ENCODE measurements at regions not wholly inside any gene's neighbourhood (a gene's known extent, or its start where the extent isn't known, plus 50 kb on each side); places are given as distances from the start of the nearest gene placed in this dataset.

DNA sequence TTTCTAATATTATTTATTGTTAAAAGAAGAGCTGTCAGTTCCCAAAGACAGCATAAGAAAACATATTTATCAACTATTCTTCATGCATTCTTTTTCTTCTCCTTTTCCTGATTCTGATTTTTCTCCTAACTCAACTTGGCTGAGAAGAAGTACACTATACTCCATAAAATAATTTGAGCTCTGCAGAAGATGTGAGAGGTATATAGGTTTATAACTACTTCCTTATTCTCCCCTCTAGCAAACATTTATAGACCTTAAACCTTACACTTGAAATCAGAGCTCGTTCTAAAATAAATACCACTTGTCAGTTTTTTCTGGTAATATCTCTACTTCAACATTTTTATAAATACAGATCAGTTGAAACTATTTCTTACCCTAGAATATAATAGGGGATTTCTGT, 724.8 kb upstream of the GRAMD2B start:
- TF ChIP-seq POLR2A (IDR thresholded peaks at IDR 0.05; ENCODE audit: low read length): no peak
- TF ChIP-seq GATA1 (IDR thresholded peaks at IDR 0.05; ENCODE audit: low read depth, low read length): no peak

Data from erythroblast (primary cell).